A673 (cell line): ENCODE measurements at regions not wholly inside any gene's neighbourhood (a gene's known extent, or its start where the extent isn't known, plus 50 kb on each side); places are given as distances from the start of the nearest gene placed in this dataset.

Experiments
- EZH2 ChIP-seq: fragments of 200-600 bp; sonication (generic); IDR thresholded peaks from 2 replicates; pipeline ENCODE4 v1.6.1; 2017; ENCODE audit warnings: borderline replicate concordance, low read depth, mild to moderate bottlenecking, mixed read lengths, antibody characterized with exemption, low read length; ENCODE audit not compliant: poor library complexity, severe bottlenecking
- TF ChIP-seq, protein P1 (sequence below): fragments of 300-800, 200-600 bp; sonication (generic); conservative IDR thresholded peaks from 2 replicates; pipeline ENCODE4 v1.5.1; 2017; ENCODE audit warnings: low read depth, mild to moderate bottlenecking, antibody characterized with exemption, low read length, moderate library complexity, mixed read lengths

DNA sequence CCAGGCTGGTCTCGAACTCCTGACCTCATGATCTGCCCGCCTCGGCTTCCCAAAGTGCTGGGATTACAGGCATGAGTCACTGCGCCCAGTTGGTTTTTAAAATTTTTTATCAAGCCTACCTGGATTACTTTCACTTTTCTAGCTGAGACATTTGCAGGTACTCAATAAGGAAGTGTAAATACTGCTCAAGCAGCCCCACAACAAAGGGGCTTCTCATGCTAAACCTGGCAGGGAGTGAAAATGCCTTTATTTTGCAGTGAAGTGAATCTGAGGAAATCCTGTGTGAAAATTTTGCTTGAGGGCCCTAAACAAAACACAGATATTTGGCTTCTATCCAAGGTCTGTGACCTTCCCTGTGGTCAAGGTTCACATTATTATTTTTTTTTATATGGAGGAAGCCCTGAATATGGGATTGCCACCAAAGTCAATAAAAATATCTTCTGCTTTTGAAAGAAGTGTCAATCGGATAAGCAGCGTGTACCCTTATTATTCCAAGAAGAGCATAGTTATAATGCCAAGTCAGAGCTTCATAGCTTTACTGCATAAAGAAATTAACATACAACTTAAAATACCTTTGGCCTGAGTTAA is 481.0 kb downstream of the SH2D1A start:
- TF ChIP-seq, protein P1, sequence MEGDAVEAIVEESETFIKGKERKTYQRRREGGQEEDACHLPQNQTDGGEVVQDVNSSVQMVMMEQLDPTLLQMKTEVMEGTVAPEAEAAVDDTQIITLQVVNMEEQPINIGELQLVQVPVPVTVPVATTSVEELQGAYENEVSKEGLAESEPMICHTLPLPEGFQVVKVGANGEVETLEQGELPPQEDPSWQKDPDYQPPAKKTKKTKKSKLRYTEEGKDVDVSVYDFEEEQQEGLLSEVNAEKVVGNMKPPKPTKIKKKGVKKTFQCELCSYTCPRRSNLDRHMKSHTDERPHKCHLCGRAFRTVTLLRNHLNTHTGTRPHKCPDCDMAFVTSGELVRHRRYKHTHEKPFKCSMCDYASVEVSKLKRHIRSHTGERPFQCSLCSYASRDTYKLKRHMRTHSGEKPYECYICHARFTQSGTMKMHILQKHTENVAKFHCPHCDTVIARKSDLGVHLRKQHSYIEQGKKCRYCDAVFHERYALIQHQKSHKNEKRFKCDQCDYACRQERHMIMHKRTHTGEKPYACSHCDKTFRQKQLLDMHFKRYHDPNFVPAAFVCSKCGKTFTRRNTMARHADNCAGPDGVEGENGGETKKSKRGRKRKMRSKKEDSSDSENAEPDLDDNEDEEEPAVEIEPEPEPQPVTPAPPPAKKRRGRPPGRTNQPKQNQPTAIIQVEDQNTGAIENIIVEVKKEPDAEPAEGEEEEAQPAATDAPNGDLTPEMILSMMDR, result no peak
- TF ChIP-seq EZH2, result no peak
